GM19468 (cell line): ENCODE measurements at regions not wholly inside any gene's neighbourhood (a gene's known extent, or its start where the extent isn't known, plus 50 kb on each side); places are given as distances from the start of the nearest gene placed in this dataset.
"Not testable (repeated sequence)": the region's sequence is repeated elsewhere in the genome, so short reads cannot be mapped to it uniquely, and the experiment has no call there.

Experiments used
- ATAC-seq: cut with Tn5 transposase; IDR thresholded peaks from one replicate; pipeline ENCODE4 v1.9.1; 2021; ENCODE audit warnings: mild to moderate bottlenecking, moderate library complexity, moderate number of reproducible peaks; ENCODE audit not compliant: unreplicated experiment; ENCODE audit errors: extremely low read depth

- not testable (repeated sequence) for ATAC-seq
Observed at GRCh38 chr15:22238959-22239805, 158.9 kb downstream of the OR4M2 start.

DNA sequence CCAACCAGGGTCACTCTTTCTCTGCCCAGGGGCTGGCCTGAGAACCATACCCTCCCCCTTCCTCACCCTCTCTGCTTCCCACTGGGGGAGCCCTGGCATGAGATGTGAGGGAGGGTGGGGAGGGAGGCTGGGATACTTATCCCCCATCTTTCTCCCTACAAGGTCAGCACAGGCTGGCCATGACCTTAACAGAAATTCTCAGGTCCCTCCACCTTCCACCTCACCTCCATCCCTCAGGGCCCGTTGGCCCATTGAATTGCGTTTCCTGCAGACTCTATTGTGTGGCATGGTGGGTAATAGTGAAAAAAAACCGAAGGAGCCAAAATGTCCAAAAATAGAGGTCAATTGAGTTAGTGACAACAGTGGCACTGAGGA, 159.5 kb downstream of the OR4M2 start:
- no peak for ATAC-seq

GRCh38 chr15:22240403-22240802, 160.1 kb downstream of the OR4M2 start:
- ATAC-seq: no peak

DNA sequence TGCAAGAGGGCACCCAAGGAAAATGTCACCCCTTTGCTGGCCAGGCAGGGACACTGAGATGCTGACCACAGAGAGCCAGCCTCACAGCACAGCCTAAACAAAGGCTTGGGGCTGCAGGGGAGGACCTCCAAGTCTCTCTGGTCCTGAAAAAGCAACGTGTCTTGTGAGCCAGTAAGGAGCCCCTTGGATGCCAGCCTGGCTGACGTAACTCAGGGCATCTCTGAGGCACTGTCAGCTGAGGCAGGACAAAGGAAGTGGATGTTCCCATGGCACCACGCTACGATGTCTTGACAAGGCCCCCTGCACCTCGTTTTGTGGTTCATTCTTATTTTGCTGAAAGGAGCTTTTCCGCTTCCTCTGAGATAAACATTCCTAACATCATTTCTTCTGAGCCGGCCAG, 160.7 kb downstream of the OR4M2 start:
- ATAC-seq: no peak

DNA sequence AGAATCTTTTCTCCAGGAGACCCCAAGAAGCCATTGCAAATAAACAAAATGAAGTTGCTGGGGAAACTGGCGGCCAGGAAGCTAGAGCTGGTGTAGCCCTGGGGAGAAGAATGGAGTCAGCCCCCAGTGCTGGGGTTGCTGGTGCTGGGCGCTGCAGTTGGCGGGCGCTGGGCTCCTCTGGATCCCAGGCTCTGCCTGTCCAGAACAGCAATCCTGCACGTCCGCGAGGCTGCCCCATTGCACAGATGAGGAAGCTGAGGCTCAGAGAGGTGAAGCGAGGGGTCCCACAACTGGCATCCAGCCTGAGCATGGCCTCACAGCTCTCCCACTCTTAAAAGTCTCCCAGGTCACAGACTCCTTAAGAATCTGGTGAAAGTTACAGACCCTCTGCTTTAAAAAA, 161.1 kb downstream of the OR4M2 start:
- ATAC-seq: no peak

GRCh38 chr15:22242311-22242710, 162.0 kb downstream of the OR4M2 start:
- not testable (repeated sequence) for ATAC-seq

- no peak for ATAC-seq
Observed at GRCh38 chr15:22243440-22244130, 163.3 kb downstream of the OR4M2 start.

GRCh38 chr15:22249511-22249910, 169.2 kb downstream of the OR4M2 start:
- not testable (repeated sequence) for ATAC-seq

GRCh38 chr15:22250501-22251290, 170.4 kb downstream of the OR4M2 start:
- not testable (repeated sequence) for ATAC-seq

DNA sequence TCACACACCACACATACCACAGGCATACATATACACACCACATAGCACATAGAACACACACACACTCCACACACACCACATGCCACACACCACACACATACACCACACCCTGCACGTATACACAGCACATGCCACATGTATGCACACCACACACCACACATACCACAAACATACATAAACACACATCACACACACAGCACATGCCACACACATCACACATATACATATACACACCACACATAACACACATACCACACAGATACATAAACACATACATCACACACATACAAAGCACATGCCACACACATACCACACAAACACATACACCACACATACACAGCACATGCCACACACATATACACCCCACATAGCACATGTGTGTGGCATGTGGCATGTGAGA, 171.1 kb downstream of the OR4M2 start:
- ATAC-seq: no peak

DNA sequence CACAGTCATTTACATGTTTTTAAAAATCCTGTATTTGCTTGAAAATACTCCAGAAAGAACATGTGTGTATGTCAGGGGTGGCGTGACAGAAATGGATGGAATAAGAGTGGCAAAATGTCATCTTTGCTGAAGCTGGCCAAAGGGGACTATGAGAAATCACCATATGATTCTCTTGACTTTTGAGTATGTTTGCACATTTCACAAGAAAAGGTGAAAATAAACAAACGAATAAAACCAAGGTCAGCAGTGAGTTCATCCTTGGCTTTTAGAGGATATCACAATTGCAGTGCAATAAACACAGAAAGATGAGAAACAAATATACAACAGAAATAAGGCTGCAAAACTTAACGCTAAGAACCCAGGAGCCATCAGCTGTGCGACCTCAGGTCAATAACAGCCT, 171.7 kb downstream of the OR4M2 start:
- ATAC-seq: not testable (repeated sequence)

GRCh38 chr15:22252521-22252920, 172.2 kb downstream of the OR4M2 start:
- ATAC-seq: not testable (repeated sequence)

DNA sequence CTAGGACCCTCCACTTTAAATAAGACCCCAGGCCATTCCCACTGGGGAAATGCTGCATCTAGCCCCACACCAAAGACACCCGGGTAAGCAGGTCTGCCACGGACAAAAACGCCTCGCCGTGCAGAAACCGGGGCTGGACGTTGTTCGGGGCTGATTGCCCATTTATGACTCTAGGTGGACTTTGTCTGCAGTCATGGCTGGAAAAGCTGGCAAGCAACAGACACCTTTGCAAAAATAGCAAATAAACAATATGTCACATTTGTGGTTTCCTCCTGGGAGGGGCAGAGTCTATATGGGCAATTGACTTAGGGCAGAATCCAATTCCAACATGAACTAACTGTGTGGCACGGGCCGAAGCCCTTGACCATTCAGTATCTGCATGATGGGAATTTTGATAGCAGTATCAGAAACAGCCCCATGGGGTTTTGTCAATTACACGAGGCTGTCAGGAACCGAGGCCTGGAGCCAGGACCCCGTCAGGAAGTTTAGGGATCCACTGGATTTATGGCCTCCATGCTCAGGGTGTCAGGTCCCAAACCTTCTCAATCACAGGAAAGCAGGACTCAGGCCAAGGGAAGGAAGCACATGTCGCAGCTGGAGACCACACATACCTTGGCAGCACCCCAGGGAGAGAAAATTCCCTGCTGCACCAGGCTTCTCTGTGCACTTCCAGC, 172.8 kb downstream of the OR4M2 start:
- ATAC-seq: not testable (repeated sequence)

DNA sequence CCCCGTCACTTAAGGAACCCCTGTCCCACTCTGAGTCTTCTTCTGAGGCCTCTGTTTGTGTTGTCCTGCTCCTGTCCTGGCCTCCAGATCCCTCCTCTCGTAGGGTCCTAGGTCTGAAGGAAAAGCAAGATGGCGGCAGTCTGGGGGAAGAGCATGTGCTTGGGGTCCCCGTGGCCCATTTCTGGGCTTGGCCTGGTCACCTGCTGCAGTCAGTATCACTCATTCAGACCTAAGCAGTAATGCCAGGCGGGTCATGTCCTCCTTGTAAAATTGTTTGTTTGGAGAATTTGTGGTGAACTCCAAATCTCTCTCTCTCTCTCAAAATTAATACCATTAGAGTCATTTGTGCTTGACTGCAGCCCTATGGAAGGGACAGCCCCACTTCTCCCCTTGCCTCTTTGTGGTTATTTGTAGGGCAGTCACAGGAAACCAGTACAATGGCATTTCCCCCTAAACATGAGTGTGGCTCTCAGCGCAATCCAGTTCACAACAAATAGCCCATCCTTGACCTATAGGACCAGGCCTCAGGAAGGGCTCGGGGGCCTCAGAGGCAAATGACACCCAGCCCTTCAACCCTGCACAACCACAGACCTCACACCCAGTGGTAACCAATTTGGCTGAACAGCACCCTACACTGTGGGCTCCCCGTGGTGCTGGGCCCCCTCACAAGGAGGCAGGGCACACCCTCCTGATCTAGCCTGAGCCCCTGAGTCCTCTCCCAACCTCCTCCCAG, 173.5 kb downstream of the OR4M2 start:
- ATAC-seq: peak; percentile 50

DNA sequence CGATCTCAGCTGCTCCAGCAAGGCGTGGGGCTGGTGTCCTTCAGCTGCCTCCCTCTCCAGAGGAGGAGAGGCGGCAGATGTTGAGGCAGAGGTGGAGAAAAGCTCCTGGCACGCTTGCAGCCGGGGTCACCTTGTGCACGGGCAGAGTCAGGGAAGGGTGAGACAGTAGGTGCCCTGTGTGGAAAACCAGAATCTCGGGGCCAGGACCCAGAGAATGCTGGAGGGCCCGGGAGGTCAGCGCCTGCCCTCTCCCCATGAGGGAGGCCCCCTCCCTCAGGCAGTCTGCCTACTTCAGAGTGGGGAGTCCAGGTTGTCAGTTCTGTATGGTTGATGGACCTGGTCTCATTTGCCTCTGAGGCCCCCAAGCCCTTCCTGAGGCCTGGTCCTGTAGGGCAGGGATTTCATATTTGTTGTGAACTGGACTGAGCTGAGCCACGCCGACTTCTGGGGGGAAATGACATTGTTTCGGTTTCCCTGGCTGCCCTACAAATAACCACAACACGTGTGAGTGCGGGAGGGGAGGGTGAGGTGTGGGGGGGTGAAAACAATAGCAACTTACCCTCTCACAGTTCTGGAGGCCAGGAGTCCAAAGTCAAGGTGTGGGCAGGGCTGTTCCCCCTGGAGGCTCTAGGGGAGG, 174.2 kb downstream of the OR4M2 start:
- peak; percentile 21 for ATAC-seq

- ATAC-seq: not testable (repeated sequence)
Observed at GRCh38 chr15:22255606-22256005, 175.3 kb downstream of the OR4M2 start.

- ATAC-seq: not testable (repeated sequence)
Observed at GRCh38 chr15:22256389-22257046, 176.2 kb downstream of the OR4M2 start.
